ENCODE measurements at regions not wholly inside any gene's neighbourhood (a gene's known extent, or its start where the extent isn't known, plus 50 kb on each side); places are given as distances from the start of the nearest gene placed in this dataset.
A peak's percentile ranks its signal among the peaks of the same experiment; 100 is the strongest.

GRCh38 chr14:76551906-76552305, 176.0 kb downstream of the ESRRB start:
- POLR2A ChIA-PET = no interaction called here
- no peak for TF ChIP-seq CTCF (IDR thresholded peaks at IDR 0.05; ENCODE audit: control extremely low read depth, extremely low read depth, low read depth, missing control alignments)
- CTCF ChIA-PET = no interaction called here

GRCh38 chr14:76564471-76565422, 188.8 kb downstream of the ESRRB start:
- DNase-seq (ENCODE audit: extremely low spot score) = no peak
- ChIA-PET POLR2A (no interaction called here), CTCF (no interaction called here)
- peak; percentile 12 for TF ChIP-seq CTCF (IDR thresholded peaks at IDR 0.05; ENCODE audit: control extremely low read depth, extremely low read depth, low read depth, missing control alignments)

More at GRCh38 chr14:76551906-76552305, 176.0 kb downstream of the ESRRB start:
- no peak for DNase-seq (ENCODE audit: extremely low spot score)

GRCh38 chr14:76566439-76566838, 190.5 kb downstream of the ESRRB start:
- TF ChIP-seq CTCF (IDR thresholded peaks at IDR 0.05; ENCODE audit: control extremely low read depth, extremely low read depth, low read depth, missing control alignments) = no peak
- DNase-seq (ENCODE audit: extremely low spot score) = no peak
- ChIA-PET POLR2A (no interaction called here), CTCF (no interaction called here)

GRCh38 chr14:76574416-76575095, 186.7 kb upstream of the VASH1 start:
- CTCF ChIA-PET = interaction anchor here (1.3 kb wide), 1 partner anchor 17 kb away, joined by 4 read pairs; no protein-coding TSS in a partner anchor
- no peak for TF ChIP-seq CTCF (IDR thresholded peaks at IDR 0.05; ENCODE audit: control extremely low read depth, extremely low read depth, low read depth, missing control alignments)
- POLR2A ChIA-PET = no interaction called here
- no peak for DNase-seq (ENCODE audit: extremely low spot score)

GRCh38 chr14:76575108-76575507, 186.2 kb upstream of the VASH1 start:
- ChIA-PET CTCF (no interaction called here), POLR2A (no interaction called here)
- DNase-seq (ENCODE audit: extremely low spot score) = no peak
- TF ChIP-seq CTCF (IDR thresholded peaks at IDR 0.05; ENCODE audit: control extremely low read depth, extremely low read depth, low read depth, missing control alignments) = no peak

GRCh38 chr14:76576047-76576741, 185.1 kb upstream of the VASH1 start:
- CTCF ChIA-PET = no interaction called here
- POLR2A ChIA-PET = no interaction called here
- no peak for TF ChIP-seq CTCF (IDR thresholded peaks at IDR 0.05; ENCODE audit: control extremely low read depth, extremely low read depth, low read depth, missing control alignments)
- no peak for DNase-seq (ENCODE audit: extremely low spot score)
